ENCODE measurements at regions not wholly inside any gene's neighbourhood (a gene's known extent, or its start where the extent isn't known, plus 50 kb on each side); places are given as distances from the start of the nearest gene placed in this dataset.
"Not testable (repeated sequence)": the region's sequence is repeated elsewhere in the genome, so short reads cannot be mapped to it uniquely, and the experiment has no call there.

- DNase-seq (ENCODE audit: low read depth): no peak
Observed at GRCh38 chr10:65010845-65011244, 1489.6 kb downstream of the REEP3 start.

DNA sequence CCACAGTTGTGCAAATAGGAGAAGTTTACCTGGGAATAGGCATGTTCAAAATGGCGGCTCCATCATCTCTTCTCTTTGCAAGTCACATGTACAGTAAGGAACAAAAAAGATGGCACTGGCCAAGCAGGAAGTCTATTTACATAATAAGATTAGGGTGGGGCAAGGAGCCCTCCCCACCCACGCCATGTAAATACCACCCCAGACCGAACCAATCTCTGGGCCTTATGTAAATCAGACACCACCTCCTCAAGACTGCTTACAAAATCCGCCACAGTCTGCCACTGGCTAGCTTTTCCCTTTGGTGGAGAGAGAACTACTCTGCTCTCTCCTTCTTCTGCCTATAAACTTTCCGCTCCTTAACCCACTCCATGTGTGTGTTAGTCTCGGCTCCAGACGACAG lies 1496.3 kb downstream of the REEP3 start:
- DNase-seq (ENCODE audit: low read depth): no peak

- no peak for DNase-seq (ENCODE audit: low read depth)
Observed at GRCh38 chr10:65024886-65025285, 1503.7 kb downstream of the REEP3 start.

DNA sequence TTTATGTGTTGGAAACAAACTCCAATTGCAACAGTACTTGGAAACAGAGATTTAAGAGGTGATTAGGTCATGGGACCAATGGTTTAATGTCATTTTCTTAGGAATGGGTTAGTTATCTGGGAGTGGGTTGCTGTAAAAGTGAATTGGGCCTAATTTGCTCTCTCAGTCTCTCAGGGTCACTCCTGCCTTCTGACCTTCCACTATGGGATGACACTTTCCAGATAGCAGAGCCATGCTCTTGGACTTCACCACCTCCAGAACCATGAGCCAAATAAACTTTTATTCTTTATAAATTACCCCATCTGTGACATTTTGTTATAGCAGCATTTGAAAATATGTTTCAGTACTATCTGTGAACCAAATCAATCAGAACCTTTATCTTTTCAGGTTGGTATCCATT lies 1509.1 kb downstream of the REEP3 start:
- no peak for DNase-seq (ENCODE audit: low read depth)

DNA sequence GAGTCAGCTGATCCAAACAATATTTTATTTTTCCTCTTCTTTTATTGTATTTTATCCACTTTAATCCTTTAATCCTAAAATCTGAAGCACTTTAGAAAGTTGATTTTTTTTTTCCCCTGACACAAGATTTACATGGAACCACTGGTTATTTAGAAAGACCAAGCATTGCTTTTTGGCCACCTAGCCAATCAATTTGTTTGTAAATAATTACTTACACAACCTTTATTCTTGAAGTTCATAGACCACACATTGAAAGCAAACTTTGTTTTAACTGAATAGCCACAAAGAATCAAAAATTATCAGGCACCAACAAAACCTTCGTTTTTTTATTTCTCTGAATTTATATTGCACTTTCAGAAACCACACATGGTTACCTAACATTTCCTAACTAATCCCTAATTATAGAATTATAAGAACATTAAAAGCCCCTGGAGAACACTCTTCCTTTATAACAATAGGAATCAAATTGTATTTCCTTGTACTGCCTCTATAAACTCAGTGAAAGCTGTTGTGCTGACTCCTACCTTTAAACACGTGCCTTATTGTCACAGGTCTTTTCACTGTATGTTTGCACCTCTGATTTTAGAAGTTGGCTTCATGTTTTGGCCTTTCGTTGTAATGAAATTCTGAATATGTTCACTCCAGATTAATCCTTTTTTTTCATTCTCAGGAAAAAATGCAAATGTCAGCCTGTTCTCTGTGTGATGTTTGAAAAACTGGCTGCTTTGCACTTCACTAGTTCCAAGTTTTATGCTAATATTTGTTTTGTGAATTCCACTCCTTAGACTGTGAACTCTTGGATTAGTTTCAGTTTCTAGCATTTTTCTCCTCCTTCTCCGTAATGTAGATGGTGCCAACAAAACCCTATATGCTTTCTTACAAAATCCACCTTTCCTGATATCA lies 1511.9 kb downstream of the REEP3 start:
- DNase-seq (ENCODE audit: low read depth): no peak

GRCh38 chr10:65033957-65034356 lies 1512.8 kb downstream of the REEP3 start:
- no peak for DNase-seq (ENCODE audit: low read depth)

DNA sequence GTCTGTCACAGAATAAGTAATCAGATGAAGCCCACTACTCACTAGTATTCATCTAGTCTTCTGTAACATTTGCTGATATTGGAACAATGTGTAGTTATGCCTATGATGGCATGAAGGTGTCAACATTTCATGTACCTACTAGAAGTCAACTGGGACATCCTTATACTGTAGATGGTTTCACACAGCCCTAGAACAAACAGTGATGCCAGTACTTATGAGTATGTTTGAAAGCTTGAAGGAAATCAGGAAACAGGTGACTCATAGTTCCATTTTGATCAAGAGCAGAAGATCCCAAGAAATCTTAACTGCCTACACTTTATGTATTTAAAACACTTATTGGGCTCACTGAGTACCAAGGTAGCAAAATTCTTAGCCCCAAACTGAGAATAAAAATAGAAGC lies 1519.6 kb downstream of the REEP3 start:
- DNase-seq (ENCODE audit: low read depth): no peak

DNA sequence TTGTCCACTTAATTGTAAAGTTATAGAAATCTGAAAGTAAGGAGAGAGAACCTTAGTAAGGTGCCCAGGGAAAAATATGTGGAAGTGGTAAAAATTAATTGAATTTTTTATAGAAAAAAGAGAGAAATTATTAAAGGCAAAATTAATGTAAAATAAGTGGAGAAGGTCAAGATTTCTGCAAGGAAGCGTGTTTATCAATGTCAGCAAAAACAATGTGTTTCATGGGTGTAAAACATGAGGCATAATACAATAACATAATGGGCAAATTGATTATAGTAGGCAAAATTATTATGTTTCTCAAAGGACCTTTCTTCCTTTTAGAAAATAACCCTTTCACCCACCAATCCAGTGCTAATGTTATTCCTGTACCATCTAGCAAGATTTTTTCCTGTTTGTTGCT lies 1520.1 kb downstream of the REEP3 start:
- DNase-seq (ENCODE audit: low read depth): no peak

DNA sequence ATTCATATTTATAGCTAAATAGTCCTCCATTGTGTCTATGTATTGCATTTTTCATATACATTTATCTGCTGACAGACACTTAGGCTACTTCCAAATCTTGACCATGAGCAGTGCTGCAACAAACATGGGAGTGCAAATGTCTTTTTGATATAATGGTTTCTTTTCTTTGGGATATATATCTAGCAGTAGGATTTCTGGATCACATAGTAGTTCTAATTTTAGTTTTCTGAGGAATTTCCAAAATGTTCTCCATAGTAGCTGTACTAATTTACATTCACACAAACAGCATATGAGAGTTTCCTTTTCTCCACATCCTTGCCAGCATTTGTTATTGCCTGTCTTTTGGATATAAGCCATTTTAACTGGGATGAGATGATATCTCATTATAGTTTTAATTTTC lies 1521.3 kb downstream of the REEP3 start:
- no peak for DNase-seq (ENCODE audit: low read depth)

DNA sequence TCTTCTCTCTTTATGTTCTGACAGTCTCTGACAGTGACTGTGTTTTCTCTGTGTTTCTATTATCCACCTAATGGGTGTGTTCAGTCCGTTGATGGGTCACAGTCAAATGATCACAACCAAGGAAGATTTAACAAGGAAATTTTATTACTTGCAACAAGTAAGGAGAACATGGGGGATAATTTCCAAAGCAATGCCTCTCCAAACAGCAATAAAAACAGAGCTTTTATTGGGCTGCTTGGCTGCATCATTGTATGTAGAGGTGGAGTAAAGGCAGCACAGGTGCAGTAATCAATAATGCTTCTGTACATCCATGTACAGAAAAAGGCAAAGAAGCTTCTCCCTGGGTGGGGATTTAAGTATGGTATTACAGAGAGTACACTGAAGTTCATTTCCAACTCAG lies 1525.6 kb downstream of the REEP3 start:
- DNase-seq (ENCODE audit: low read depth): no peak

DNA sequence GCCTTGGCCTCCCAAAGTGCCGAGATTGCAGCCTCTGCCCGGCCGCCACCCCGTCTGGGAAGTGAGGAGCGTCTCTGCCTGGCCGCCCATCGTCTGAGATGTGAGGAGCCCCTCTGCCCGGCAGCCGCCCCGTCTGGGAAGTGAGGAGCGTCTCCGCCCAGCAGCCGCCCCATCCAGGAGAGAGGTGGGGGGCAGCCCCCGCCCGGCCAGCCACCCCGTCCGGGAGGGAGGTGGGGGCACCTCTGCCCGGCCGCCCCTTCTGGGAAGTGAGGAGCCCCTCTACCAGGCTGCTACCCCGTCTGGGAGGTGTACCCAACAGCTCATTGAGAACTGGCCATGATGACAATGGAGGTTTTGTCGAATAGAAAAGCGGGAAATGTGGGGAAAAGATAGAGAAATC lies 1530.9 kb downstream of the REEP3 start:
- DNase-seq (ENCODE audit: low read depth): not testable (repeated sequence)

DNA sequence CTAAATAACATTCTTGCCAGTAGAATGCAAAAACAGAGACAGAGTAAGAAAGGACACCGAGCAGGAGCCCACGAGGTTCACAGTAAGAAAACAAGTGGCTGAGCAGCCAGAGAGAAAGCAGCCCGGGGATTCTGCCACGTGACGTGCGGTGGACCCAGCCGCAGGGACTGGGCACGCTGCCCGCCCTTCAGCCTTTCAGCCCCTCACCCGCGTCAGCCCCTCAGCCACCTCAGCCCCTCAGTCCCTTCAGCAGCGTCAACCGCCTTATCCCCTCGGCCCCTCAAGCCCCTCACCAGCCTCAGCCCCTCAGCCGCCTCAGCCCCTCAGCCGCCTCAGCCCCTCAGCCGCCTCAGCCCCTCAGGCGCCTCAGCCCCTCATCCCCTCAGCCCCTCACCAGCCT lies 1532.2 kb downstream of the REEP3 start:
- DNase-seq (ENCODE audit: low read depth): not testable (repeated sequence)

- DNase-seq (ENCODE audit: low read depth): not testable (repeated sequence)
Observed at GRCh38 chr10:65053831-65054351, 1532.7 kb downstream of the REEP3 start.

DNA sequence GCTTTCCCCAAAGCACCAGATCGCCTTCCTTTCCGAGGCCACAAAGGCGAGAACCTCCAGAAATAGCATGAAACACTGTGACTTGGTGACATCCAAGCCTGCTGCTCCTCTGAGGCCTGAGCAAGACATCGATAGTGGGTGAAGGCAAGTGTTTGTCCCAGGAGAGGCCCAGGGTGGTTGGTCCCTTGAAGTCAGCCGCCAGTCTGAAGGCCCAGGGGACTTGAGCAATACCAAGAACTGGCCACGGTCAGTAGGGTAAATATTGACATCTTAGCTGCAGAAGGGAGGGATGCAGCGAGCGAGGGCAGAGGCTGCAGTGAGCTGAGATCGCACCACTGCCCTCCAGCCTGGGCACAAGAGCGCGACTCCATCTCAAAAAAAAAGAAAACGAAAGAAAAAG lies 1533.5 kb downstream of the REEP3 start:
- not testable (repeated sequence) for DNase-seq (ENCODE audit: low read depth)

- DNase-seq (ENCODE audit: low read depth): no peak
Observed at GRCh38 chr10:65065278-65065677, 1544.1 kb downstream of the REEP3 start.

DNA sequence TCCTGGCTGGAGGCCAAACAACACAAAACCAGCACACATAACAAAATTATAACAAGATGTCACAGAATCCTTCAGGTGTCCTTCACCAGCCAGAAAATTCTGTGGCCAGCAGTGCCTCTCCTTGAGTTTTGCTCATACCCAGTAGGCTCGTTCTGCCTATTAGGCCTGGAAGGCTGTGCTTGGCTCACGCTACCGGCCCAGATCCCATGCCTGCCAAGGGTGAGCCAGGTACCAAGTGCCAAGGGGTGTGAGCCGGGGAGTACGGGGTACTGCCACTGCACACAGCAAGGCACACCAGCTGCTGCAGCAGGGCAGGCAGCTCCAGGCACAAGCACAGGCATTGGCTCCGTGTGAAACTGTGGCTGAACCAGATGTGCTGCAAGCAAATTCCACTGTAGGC lies 1562.0 kb downstream of the REEP3 start:
- DNase-seq (ENCODE audit: low read depth): no peak

- no peak for DNase-seq (ENCODE audit: low read depth)
Observed at GRCh38 chr10:65090991-65091390, 1569.8 kb downstream of the REEP3 start.

DNA sequence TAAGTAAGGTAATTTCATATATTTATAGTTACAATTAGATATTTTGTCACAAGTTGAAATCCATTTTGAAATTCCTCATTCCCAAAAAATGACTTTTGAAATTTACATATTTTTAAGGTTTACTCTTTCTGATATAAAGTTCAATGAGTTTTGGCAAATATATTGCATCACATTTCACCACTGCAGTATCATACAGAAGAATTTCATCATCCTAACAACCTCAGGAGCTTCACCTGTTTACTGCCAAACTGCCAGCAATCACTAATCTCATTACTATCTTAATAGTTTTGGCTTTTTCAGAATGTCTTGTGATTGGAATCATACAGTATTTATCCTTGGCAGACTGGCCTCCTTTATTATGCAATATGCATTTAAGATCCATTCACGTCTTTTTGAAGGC lies 1578.9 kb downstream of the REEP3 start:
- no peak for DNase-seq (ENCODE audit: low read depth)

- DNase-seq (ENCODE audit: low read depth): not testable (repeated sequence)
Observed at GRCh38 chr10:65100881-65101280, 1579.7 kb downstream of the REEP3 start.

DNA sequence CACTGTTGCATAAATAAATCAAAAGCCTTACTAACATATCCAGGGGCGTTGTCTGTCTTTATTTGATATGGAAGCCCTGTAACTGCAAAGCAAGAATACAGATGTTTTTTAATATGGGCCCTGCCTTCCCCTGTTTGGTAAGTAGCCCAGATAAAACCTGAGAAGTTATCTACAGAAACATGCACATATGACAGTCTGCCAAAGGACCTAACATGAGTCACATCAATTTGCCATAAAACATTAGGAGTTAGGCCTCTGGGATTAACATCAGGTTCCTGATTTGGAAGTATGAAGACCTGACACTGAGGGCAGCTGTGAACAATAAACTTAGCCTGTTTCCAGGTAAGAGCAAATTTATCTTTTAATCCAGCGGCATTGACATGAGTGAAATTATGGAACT lies 1588.8 kb downstream of the REEP3 start:
- no peak for DNase-seq (ENCODE audit: low read depth)

DNA sequence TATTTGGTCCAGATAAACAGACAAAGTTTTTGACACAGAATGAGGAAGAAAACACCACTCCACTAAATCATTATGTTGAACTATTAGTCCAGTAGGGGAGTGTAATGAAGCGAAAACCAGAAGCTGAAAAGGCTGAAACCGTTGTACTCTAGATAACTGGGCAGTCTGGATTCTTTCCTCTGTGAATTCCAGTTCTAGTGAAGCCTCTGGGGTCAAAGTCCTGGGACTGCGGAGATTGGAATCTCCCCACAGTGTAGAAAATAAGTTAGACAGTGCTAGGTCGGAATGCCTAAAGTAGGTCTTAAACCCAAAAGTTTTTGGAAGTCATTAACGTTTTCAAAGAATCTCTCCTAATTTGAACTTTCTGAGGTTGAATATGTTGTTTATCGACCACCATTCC lies 1589.9 kb downstream of the REEP3 start:
- not testable (repeated sequence) for DNase-seq (ENCODE audit: low read depth)

GRCh38 chr10:65112573-65112972 lies 1591.4 kb downstream of the REEP3 start:
- no peak for DNase-seq (ENCODE audit: low read depth)

DNA sequence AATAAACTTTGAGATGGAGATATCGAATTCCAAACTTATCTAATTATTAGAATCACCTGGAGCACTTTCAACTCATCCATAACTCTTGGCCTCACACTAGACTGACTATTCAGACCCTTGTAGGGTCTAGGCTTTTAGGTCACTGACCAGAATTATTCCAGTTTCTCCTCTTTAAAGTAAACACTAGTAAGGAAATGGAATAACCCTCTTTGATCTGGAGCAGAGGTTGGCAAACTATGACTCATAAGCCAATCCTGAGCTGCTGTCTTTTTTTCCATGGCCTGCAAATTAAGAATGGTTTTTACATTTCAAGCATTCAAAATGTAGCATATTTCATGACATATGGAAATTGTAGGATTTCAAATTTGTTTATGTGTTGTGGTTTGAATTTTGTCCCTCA lies 1601.9 kb downstream of the REEP3 start:
- peak; percentile 3 for DNase-seq (ENCODE audit: low read depth)

All from LHCN-M2 (cell line).